HEK293 (cell line): ENCODE measurements at regions not wholly inside any gene's neighbourhood (a gene's known extent, or its start where the extent isn't known, plus 50 kb on each side); places are given as distances from the start of the nearest gene placed in this dataset.

Source experiments
- CTCF ChIA-PET: fragments of 350-600 bp; formaldehyde crosslinking; extraction: SDS; loops from one replicate; lab custom pipeline; 2021; ENCODE audit warnings: antibody characterized with exemption; lab: Yijun Ruan, JAX
- POLR2A ChIA-PET: fragments of 300-600 bp; formaldehyde crosslinking; extraction: SDS; loops from one replicate; lab custom pipeline; 2020; ENCODE audit warnings: antibody characterized with exemption, inconsistent platforms; lab: Yijun Ruan, JAX
- H3K27ac ChIP-seq: fragments of 200-500 bp; sonication (Bioruptor generic); 2 replicates; pipeline ENCODE4 v1.5.1; 2014; ENCODE audit warnings: low read depth, low read length, control low read depth, inconsistent platforms; ENCODE audit errors: extremely low read depth
- H3K36me3 ChIP-seq, 2 experiments: fragments of 200-500 bp in 1 of 2; sonication (Bioruptor generic) in 1 of 2; 1 replicate in 1 of 2; 2 replicates in 1 of 2; pipeline ENCODE4 v1.5.1; 2014 to 2017; ENCODE audit warnings: inconsistent platforms in 2 of 2, low read length in 2 of 2; ENCODE audit not compliant: control insufficient read depth in 2 of 2, insufficient read depth in 1 of 2
- H3K4me1 ChIP-seq: fragments of 200-500 bp; sonication (Bioruptor generic); 2 replicates; pipeline ENCODE4 v1.5.1; 2014; ENCODE audit warnings: mild to moderate bottlenecking, low read length, inconsistent platforms; ENCODE audit not compliant: control insufficient read depth, insufficient read depth
- H3K4me3 ChIP-seq: 2 replicates; pipeline ENCODE4 v1.5.1; 2011; ENCODE audit warnings: low read depth, mild to moderate bottlenecking, control low read depth, low read length, moderate library complexity
- H3K9me3 ChIP-seq: fragments of 200-500 bp; sonication (Bioruptor generic); 2 replicates; pipeline ENCODE4 v1.5.1; 2014; ENCODE audit warnings: low read depth, low read length, inconsistent platforms; ENCODE audit not compliant: control insufficient read depth, insufficient read depth
- GLI2 ChIP-seq: fragments of 450-650 bp; formaldehyde crosslinking; IDR thresholded peaks from 2 replicates; pipeline ENCODE4; 2017; ENCODE audit warnings: missing biosample characterization, missing genetic modification characterization, low read depth, borderline replicate concordance
- HOXA7 ChIP-seq: sonication (generic); formaldehyde crosslinking; IDR thresholded peaks from 2 replicates; pipeline ENCODE4 v1.8.1; 2022; ENCODE audit warnings: missing genetic modification reagents, borderline replicate concordance
- IKZF3 ChIP-seq: fragments of 450-650 bp; IDR thresholded peaks from 2 replicates; pipeline ENCODE4 v1.5.0; 2018; ENCODE audit warnings: missing biosample characterization, mild to moderate bottlenecking, missing genetic modification characterization, moderate library complexity
- KLF9 ChIP-seq: fragments of 450-650 bp; formaldehyde crosslinking; IDR thresholded peaks from 2 replicates; pipeline ENCODE4 v1.5.1; 2016; ENCODE audit warnings: missing biosample characterization, missing genetic modification characterization, low read depth
- MEIS1 ChIP-seq: sonication (generic); formaldehyde crosslinking; IDR thresholded peaks from 2 replicates; pipeline ENCODE4 v1.8.1; 2022; ENCODE audit warnings: missing genetic modification reagents, mild to moderate bottlenecking, borderline replicate concordance
- SETDB1 ChIP-seq: IDR thresholded peaks from one replicate; pipeline ENCODE4 v1.6.1; 2017; ENCODE audit warnings: mild to moderate bottlenecking, low read length, moderate library complexity, mixed read lengths; ENCODE audit not compliant: insufficient read length
- WT1 ChIP-seq: fragments of 450-650 bp; formaldehyde crosslinking; IDR thresholded peaks from 2 replicates; pipeline ENCODE4 v1.5.1; 2016; ENCODE audit warnings: missing biosample characterization, missing genetic modification characterization
- ZNF121 ChIP-seq: fragments of 450-650 bp; formaldehyde crosslinking; IDR thresholded peaks from 2 replicates; pipeline ENCODE4 v1.5.1; 2016; ENCODE audit warnings: missing biosample characterization, missing genetic modification characterization
- ZNF138 ChIP-seq: fragments of 450-650 bp; formaldehyde crosslinking; IDR thresholded peaks from 2 replicates; pipeline ENCODE4 v1.5.1; 2016; ENCODE audit warnings: missing biosample characterization, missing genetic modification characterization, borderline replicate concordance
- ZNF174 ChIP-seq: fragments of 450-650 bp; formaldehyde crosslinking; IDR thresholded peaks from 2 replicates; pipeline ENCODE4 v1.5.0; 2017; ENCODE audit warnings: missing biosample characterization, mild to moderate bottlenecking, missing genetic modification characterization
- ZNF391 ChIP-seq: fragments of 450-650 bp; formaldehyde crosslinking; IDR thresholded peaks from 2 replicates; pipeline ENCODE4 v1.5.1; 2016; ENCODE audit warnings: low read depth, missing biosample characterization, missing genetic modification characterization, borderline replicate concordance
- ZNF747 ChIP-seq: fragments of 450-650 bp; formaldehyde crosslinking; IDR thresholded peaks from 2 replicates; pipeline ENCODE4 v1.5.1; 2016; ENCODE audit warnings: missing biosample characterization, missing genetic modification characterization
- TF ChIP-seq, protein P1 (sequence below): fragments of 450-650 bp; formaldehyde crosslinking; IDR thresholded peaks from 2 replicates; pipeline ENCODE4 v1.5.1; 2017; ENCODE audit warnings: missing biosample characterization, missing genetic modification characterization
- TF ChIP-seq, protein P2 (sequence below): fragments of 450-650 bp; IDR thresholded peaks from 2 replicates; pipeline ENCODE4 v1.5.1; 2018; ENCODE audit warnings: missing biosample characterization, missing genetic modification characterization
- TF ChIP-seq, protein P3 (sequence below): fragments of 450-650 bp; formaldehyde crosslinking; IDR thresholded peaks from 2 replicates; pipeline ENCODE4 v1.5.1; 2016; ENCODE audit warnings: missing biosample characterization, missing genetic modification characterization
- TF ChIP-seq, protein P4 (sequence below): fragments of 450-650 bp; formaldehyde crosslinking; IDR thresholded peaks from 2 replicates; pipeline ENCODE4 v1.5.1; 2016; ENCODE audit warnings: missing biosample characterization, missing genetic modification characterization
- TF ChIP-seq, protein P5 (sequence below): fragments of 450-650 bp; formaldehyde crosslinking; IDR thresholded peaks from 2 replicates; pipeline ENCODE4 v1.5.1; 2016; ENCODE audit warnings: missing biosample characterization, missing genetic modification characterization

DNA sequence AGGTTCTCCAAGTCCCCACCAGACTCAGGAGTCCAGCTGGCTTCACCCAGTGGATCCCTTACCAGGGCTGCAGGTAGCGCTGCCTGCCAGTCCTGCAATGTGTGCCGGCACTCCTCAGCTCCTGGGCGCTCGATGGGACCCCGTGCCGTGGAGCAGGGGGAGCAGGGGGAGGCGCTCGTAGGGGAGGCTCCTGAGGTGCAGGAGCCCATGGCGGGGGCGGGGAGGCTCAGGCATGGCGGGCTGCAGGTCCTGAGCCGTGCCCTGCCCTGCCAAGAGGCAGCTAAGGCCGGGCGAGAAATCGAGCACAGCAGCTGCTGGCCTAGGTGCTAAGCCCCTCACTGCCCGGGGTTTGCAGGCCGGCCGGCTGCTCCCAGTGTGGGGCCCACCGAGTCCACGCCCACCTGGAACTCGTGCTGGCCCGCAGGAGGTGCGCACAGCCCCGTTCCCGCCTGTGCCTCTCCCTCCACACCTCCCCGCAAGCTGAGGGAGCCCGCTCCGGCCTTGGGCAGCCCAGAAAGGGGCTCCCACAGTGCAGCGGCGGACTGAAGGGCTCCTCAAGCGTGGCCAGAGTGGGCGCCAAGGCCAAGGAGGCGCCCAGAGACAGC, 792.9 kb upstream of the CCDC179 start:
- H3K36me3 ChIP-seq: no peaks in the 10 kb centered on the region
- H3K4me1 ChIP-seq: no peaks in the 10 kb centered on the region
- TF ChIP-seq ZNF138 (tag by site-specific recombination): no peak
- no peak for TF ChIP-seq ZNF747 (tag by site-specific recombination)
- no peak for TF ChIP-seq ZNF121 (tag by site-specific recombination)
- no peak for TF ChIP-seq GLI2
- TF ChIP-seq KLF9 (tag by site-specific recombination): no peak
- TF ChIP-seq HOXA7: no peak
- TF ChIP-seq, protein P1, sequence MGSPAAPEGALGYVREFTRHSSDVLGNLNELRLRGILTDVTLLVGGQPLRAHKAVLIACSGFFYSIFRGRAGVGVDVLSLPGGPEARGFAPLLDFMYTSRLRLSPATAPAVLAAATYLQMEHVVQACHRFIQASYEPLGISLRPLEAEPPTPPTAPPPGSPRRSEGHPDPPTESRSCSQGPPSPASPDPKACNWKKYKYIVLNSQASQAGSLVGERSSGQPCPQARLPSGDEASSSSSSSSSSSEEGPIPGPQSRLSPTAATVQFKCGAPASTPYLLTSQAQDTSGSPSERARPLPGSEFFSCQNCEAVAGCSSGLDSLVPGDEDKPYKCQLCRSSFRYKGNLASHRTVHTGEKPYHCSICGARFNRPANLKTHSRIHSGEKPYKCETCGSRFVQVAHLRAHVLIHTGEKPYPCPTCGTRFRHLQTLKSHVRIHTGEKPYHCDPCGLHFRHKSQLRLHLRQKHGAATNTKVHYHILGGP: no peak
- no peak for TF ChIP-seq WT1
- no peak overlapping the region for H3K27ac ChIP-seq
- ChIA-PET POLR2A (no interaction called here), CTCF (no interaction called here)
- H3K9me3 ChIP-seq: no peaks in the 10 kb centered on the region
- no peak overlapping the region for H3K4me3 ChIP-seq

DNA sequence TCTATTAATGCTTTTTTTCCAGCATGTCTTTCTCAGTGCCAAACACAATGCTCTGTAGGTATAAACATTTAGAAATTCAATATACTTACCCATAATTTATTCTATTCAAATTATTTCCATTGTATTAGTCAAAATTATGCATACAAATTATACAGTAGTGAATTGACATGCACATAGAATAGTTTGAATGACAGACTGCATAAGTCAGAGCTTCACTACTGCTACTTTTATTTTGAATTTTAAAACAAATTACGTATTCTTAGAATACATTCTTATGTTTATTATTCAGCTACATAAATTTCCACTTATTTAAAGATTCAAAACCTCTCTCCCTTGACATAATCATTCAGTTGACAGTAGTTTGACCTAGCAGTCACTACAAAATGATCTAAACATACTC, 808.0 kb upstream of the CCDC179 start:
- Histone ChIP-seq H3K36me3 (no peaks in the 10 kb centered on the region), H3K9me3 (no peaks in the 10 kb centered on the region), H3K4me1 (no peaks in the 10 kb centered on the region), H3K4me3 (no peak overlapping the region), H3K27ac (no peak overlapping the region)
- TF ChIP-seq ZNF391 (tag by site-specific recombination) (no peak), ZNF174 (tag by site-specific recombination) (no peak), IKZF3 (no peak)
- TF ChIP-seq, protein P2, sequence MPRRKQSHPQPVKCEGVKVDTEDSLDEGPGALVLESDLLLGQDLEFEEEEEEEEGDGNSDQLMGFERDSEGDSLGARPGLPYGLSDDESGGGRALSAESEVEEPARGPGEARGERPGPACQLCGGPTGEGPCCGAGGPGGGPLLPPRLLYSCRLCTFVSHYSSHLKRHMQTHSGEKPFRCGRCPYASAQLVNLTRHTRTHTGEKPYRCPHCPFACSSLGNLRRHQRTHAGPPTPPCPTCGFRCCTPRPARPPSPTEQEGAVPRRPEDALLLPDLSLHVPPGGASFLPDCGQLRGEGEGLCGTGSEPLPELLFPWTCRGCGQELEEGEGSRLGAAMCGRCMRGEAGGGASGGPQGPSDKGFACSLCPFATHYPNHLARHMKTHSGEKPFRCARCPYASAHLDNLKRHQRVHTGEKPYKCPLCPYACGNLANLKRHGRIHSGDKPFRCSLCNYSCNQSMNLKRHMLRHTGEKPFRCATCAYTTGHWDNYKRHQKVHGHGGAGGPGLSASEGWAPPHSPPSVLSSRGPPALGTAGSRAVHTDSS (tag by site-specific recombination): no peak
- TF ChIP-seq, protein P3, sequence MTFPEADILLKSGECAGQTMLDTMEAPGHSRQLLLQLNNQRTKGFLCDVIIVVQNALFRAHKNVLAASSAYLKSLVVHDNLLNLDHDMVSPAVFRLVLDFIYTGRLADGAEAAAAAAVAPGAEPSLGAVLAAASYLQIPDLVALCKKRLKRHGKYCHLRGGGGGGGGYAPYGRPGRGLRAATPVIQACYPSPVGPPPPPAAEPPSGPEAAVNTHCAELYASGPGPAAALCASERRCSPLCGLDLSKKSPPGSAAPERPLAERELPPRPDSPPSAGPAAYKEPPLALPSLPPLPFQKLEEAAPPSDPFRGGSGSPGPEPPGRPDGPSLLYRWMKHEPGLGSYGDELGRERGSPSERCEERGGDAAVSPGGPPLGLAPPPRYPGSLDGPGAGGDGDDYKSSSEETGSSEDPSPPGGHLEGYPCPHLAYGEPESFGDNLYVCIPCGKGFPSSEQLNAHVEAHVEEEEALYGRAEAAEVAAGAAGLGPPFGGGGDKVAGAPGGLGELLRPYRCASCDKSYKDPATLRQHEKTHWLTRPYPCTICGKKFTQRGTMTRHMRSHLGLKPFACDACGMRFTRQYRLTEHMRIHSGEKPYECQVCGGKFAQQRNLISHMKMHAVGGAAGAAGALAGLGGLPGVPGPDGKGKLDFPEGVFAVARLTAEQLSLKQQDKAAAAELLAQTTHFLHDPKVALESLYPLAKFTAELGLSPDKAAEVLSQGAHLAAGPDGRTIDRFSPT (tag by site-specific recombination): no peak
- TF ChIP-seq, protein P4, sequence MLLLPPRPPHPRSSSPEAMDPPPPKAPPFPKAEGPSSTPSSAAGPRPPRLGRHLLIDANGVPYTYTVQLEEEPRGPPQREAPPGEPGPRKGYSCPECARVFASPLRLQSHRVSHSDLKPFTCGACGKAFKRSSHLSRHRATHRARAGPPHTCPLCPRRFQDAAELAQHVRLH: no peak
- ChIA-PET POLR2A (no interaction called here), CTCF (no interaction called here)

DNA sequence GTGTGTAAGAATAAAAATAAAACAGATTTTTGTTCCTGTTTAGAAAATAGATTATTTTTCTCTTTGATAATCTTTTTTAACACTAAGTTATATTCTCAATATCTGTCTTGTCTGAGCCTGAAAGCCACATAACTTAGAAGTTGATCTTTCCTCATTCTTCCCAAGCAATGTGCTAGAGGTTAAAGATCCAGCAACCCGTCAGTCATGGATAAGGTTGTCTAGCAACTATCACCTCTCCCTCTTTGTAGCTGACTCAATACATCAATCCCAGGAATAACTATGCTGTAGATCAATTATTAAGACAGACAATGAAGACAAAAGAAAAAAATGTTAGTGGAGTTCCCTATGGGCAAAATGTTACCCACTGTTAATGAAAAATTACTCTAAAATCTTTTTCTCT, 813.1 kb upstream of the CCDC179 start:
- ChIA-PET POLR2A (no interaction called here), CTCF (interaction anchor here (0.6 kb wide), 1 partner anchor 20 kb away, joined by 3 read pairs; no protein-coding TSS in a partner anchor)

More for the DNA sequence above, 813.1 kb upstream of the CCDC179 start:
- no peaks in the 10 kb centered on the region for H3K36me3 ChIP-seq
- H3K9me3 ChIP-seq: no peaks in the 10 kb centered on the region
- no peak overlapping the region for H3K27ac ChIP-seq
- H3K4me3 ChIP-seq: no peak overlapping the region
- H3K4me1 ChIP-seq: no peaks in the 10 kb centered on the region
- TF ChIP-seq, protein P5, sequence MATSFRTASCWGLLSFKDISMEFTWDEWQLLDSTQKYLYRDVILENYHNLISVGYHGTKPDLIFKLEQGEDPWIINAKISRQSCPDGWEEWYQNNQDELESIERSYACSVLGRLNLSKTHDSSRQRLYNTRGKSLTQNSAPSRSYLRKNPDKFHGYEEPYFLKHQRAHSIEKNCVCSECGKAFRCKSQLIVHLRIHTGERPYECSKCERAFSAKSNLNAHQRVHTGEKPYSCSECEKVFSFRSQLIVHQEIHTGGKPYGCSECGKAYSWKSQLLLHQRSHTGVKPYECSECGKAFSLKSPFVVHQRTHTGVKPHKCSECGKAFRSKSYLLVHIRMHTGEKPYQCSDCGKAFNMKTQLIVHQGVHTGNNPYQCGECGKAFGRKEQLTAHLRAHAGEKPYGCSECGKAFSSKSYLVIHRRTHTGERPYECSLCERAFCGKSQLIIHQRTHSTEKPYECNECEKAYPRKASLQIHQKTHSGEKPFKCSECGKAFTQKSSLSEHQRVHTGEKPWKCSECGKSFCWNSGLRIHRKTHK: no peak
- TF ChIP-seq, protein P4: no peak
- no peak for TF ChIP-seq MEIS1
- TF ChIP-seq SETDB1: no peak
